ENCODE measurements at regions not wholly inside any gene's neighbourhood (a gene's known extent, or its start where the extent isn't known, plus 50 kb on each side); places are given as distances from the start of the nearest gene placed in this dataset.

GRCh38 chr2:59570818-59571217 is 982.6 kb downstream of the BCL11A start:
- DNase-seq (ENCODE audit: low read depth): no peak

GRCh38 chr2:59569124-59569523 is 984.3 kb downstream of the BCL11A start:
- no peak for DNase-seq (ENCODE audit: low read depth)

DNA sequence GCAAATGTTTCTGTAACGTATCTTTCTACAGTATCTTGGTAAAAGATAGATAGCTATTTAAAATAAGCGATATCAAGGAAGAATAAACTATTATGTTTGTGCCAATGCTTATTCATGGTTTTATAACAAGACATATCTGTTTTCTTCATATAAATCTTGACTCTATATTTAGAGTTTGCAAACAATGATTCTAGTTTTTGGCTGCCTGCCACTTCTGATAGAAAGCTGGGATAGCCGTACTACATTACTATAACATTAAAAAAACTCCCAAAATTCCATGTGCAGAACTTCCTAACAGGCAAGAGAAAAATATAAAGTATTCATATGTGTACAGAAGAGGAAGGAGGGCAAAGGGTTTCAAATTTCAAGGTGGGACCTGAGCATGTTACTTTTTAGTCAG is 985.0 kb downstream of the BCL11A start:
- no peak for DNase-seq (ENCODE audit: low read depth)

DNA sequence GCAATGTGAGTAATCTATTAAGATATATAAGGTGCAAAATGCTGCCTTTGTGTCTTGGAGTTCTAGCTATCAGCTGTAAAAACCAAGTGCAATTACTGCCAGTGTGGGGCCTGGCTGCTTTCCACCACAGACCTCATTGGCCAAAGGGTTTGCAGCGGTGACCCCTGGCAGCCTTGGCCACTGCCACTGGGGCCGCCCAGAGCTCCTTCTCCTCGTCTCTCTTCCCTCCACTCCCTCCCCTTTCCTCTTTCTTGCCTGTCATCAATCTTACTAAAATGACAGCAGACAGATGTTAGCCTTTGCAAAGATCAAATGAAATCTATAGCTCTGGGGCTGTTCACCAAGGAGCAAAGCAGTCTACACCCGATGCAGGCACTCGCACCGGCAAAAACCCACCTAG is 986.3 kb downstream of the BCL11A start:
- DNase-seq (ENCODE audit: low read depth): no peak

- DNase-seq (ENCODE audit: low read depth): no peak
Measured at GRCh38 chr2:59566739-59567138, 986.7 kb downstream of the BCL11A start.

GRCh38 chr2:59561281-59561680 is 992.2 kb downstream of the BCL11A start:
- DNase-seq (ENCODE audit: low read depth): no peak

- DNase-seq (ENCODE audit: low read depth): no peak
Measured at GRCh38 chr2:59560769-59561168, 992.7 kb downstream of the BCL11A start.

GRCh38 chr2:59540864-59541263 is 1012.6 kb downstream of the BCL11A start:
- DNase-seq (ENCODE audit: low read depth): peak; percentile 24

- DNase-seq (ENCODE audit: low read depth): no peak
Measured at GRCh38 chr2:59538398-59538911, 1015.0 kb downstream of the BCL11A start.

DNA sequence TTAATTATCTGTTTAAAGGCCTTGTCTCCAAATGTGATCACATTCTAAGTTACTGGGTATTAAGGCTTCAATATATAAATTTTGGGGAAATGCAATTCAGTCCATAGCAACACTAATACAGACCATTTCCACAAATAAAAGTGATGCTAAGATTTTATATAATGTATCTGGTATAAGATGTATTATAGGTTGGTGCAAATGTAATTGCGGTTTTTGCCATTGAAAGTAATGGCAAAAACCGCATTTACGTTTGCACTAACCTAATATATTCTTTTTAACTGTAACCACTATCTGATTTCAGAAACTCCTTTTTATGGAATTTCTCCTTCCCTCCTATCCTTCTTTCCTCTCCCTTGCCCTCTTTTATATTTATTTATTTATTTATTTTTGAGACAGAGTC is 1020.6 kb downstream of the BCL11A start:
- no peak for DNase-seq (ENCODE audit: low read depth)

DNA sequence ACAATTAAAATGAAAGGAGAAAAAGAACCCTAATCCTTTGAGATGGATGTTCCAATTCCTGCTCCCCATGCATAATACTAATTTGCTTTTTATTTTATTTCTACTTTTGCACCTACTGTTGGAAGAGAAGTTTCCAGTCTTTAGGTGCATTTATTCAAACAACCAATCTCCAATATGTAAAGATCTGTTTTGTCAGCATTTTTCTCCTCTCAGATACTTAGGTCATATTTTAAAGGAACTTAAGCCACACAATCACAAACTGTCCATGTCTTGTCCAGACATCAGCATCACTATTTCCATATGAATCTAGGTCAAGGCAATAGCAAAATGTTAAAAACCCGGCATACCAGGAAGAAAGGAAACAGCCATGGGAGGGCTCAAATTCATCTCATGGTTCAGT is 1023.2 kb downstream of the BCL11A start:
- no peak for DNase-seq (ENCODE audit: low read depth)

GRCh38 chr2:59529726-59530125 is 1023.7 kb downstream of the BCL11A start:
- DNase-seq (ENCODE audit: low read depth): no peak

GRCh38 chr2:59528525-59528924 is 1024.9 kb downstream of the BCL11A start:
- DNase-seq (ENCODE audit: low read depth): no peak

- DNase-seq (ENCODE audit: low read depth): no peak
Measured at GRCh38 chr2:59502981-59503380, 1050.5 kb downstream of the BCL11A start.

DNA sequence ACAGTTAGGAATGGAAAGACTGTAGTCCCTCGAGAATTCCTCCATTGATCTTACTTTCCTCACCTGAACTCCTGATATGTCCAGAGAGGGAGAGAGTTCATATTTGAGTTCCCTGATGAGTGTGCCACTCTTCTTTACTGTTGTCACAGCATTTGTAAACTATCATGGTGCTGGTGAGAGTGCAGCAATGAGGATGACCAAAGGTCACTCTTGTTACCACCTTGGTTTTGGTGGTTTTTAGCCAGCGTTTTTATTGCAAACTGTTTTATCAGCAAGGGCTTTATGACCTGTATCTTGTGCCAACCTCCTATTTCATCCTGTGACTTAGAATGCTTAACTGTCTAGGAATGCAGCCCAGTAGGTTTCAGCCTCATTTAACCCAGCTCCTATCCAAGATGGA is 1062.5 kb downstream of the BCL11A start:
- DNase-seq (ENCODE audit: low read depth): no peak

- no peak for DNase-seq (ENCODE audit: low read depth)
Measured at GRCh38 chr2:59490192-59490591, 1063.3 kb downstream of the BCL11A start.

GRCh38 chr2:59484673-59485072 is 1068.8 kb downstream of the BCL11A start:
- no peak for DNase-seq (ENCODE audit: low read depth)

- DNase-seq (ENCODE audit: low read depth): no peak
Measured at GRCh38 chr2:59463426-59463825, 1090.0 kb downstream of the BCL11A start.

DNA sequence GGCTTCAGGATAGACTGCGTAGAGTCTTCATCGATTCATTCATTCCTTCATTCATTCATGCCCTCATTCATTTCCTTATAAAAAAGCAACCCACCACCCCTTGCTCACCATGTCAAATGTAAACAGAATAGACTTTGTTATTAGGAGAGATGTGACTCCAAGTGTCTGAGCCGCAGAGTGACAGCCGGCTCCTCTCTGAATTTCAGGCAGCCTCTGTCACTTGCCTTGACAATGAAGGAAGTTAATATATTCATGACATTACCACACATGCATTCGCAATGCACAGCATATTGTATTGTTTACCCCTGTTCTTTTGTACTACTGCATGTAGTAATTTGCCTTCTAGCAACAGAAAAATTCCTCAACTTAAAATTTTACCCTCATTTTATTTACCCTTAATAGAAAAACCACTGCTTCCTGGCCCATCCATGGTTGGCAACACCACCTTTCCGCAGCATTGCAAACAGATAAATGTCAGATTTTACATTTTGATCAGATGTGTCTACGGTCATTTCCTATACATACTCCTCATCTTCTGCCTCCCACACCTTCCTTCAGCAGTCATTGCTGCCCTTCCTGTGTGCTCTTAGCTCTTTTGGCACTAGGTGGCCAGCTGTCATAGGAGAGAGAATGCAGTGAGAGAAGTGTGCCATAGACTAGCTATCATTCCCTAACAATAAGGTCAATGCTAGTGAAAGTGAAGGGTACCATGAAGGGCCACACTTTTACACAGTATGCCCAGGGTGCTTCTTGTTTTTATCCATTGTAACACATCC is 1090.8 kb downstream of the BCL11A start:
- DNase-seq (ENCODE audit: low read depth): no peak

DNA sequence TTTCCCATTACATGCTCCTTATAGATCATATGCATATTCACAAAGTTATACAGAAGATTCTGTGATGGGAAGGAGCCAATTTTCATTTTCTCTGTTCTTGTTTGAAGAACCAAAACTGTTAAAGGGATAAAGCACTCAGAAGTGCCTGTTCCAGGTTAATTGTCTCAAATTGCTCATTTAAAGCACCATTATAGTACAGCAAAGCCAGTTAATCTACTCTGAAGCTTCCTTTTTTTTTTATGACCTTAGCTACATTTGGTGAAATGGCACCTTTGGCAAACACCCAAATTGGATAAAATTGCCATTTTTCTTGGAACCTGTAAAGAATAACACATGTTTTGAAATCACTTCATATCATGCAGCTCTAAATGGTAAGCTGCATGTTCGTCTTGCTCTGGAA is 1092.3 kb downstream of the BCL11A start:
- no peak for DNase-seq (ENCODE audit: low read depth)

GRCh38 chr2:59458800-59459199 is 1094.7 kb downstream of the BCL11A start:
- no peak for DNase-seq (ENCODE audit: low read depth)

DNA sequence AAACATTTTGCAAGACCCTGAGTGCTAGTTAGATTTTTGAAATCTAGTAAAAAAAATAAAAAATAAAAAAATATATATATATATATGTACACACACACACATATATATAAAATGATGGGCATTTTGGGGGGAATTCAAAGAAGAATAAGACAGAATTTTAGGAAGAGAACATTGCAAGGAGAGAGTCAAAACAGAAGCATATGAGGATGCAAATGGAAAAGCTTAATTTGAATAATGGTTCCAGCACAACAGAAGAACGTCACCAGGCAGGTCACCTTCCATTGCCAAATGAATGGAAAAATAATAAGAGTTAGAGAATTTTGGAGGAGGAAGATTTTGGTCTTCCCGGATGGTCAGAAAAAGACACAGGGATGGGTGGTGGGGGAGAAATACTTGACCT is 1097.2 kb downstream of the BCL11A start:
- DNase-seq (ENCODE audit: low read depth): no peak

GRCh38 chr2:59449274-59449673 is 1104.2 kb downstream of the BCL11A start:
- DNase-seq (ENCODE audit: low read depth): no peak

GRCh38 chr2:59440491-59440890 is 1113.0 kb downstream of the BCL11A start:
- no peak for DNase-seq (ENCODE audit: low read depth)

Data from CMK (cell line).